SIG-M5 (cell line): ENCODE measurements at regions not wholly inside any gene's neighbourhood (a gene's known extent, or its start where the extent isn't known, plus 50 kb on each side); places are given as distances from the start of the nearest gene placed in this dataset.
"Not testable (repeated sequence)": the region's sequence is repeated elsewhere in the genome, so short reads cannot be mapped to it uniquely, and the experiment has no call there.

Experiments
- DNase-seq: peaks from one replicate; lab custom pipeline; 2025; lab: John Stamatoyannopoulos, UW

- DNase-seq: no peak
Observed at GRCh38 chr2:41314511-41315070, 733.2 kb upstream of the PKDCC start.

- no peak for DNase-seq
Observed at GRCh38 chr2:41319437-41319836, 728.4 kb upstream of the PKDCC start.

DNA sequence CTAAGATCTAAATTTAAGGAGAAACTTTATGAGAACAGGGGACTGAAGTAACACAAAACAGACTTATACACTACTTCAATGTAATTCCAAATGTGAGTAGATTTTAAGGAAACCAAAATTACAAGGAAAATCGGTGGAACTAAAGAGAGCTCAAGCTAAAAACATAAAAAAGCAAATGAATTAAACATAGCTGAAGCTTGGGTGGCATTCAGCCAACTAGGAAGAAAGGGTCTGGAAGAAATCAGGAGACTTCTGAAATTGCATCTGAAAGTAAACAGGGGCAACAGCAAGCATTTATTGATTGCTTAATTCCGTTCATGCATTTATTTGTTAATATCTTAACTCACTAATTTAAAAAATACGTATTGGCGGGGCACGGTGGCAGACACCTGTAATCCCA, 727.3 kb upstream of the PKDCC start:
- no peak for DNase-seq

- no peak for DNase-seq
Observed at GRCh38 chr2:41321351-41321750, 726.5 kb upstream of the PKDCC start.

DNA sequence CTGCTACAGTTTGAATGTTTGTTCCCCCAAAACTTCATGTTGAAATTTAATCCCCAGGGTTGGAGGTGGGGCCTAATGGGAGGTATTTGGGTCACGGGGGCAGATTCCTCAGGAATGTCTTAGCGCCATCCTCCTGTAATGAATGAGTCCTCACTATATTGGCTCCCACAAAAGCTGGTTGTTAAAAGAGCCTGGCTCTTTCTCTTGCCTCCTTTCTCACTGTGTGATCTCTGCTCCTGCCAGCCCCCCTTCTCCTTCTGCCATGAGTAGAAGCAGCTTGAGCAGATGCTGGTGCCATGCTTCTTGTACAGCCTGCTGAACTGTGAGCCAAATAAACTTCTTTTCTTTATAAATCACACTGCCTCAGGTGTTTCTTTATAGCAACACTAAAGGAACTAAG, 721.0 kb upstream of the PKDCC start:
- DNase-seq: no peak

- DNase-seq: no peak
Observed at GRCh38 chr2:41329040-41329439, 718.8 kb upstream of the PKDCC start.

- no peak for DNase-seq
Observed at GRCh38 chr2:41334159-41334558, 713.7 kb upstream of the PKDCC start.

DNA sequence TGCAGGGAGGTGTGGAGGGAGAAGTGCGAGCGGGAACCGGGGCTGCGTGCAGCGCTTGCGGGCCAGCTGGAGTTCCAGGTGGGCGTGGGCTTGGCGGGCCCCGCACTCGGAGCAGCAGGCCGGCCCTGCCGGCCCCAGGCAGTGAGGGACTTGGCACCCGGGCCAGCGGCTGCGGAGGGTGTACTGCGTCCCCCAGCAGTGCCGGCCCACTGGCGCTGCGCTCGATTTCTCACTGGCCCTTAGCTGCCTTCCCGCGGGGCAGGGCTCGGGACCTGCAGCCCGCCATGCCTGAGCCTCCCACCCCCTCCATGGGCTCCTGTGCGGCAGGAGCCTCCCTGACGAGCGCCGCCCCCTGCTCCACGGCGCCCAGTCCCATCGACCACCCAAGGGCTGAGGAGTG, 712.2 kb upstream of the PKDCC start:
- not testable (repeated sequence) for DNase-seq

- no peak for DNase-seq
Observed at GRCh38 chr2:41337956-41338355, 709.9 kb upstream of the PKDCC start.

DNA sequence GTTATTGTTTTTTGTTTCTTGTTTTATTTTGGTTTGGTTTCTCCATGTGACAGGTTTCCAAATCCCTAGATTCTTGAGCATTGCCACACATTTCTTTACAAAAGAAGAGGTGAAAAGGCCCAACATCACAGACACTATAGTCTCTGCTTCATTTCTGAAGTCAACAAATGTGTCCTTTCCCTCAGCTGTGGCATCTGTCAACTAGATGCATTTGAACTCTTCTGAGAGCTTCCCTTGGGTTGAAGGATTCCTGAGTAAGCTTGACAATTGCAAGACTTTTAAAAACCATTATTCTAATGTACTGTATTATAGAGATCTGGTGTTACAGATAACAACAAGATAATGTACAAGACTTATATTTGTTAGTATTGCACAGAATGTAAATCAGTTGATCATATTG, 703.3 kb upstream of the PKDCC start:
- DNase-seq: no peak

DNA sequence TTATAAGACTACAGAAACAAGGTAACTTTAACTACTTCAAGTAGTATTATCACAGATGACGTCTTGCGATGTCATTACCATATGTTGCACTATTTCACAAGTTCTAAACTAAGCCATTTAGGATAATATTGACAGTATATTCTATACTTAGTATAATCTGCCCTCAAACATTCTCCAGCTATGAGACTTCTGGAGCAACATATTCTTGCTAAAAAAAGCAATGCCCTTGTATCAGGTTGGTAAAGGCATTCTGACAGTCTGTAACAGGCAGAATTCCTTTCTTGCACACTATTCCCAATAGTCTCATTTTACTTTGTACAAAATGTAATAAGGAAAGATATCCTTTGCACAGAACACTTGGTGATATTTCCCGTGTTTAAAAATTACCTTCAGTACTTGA, 694.8 kb upstream of the PKDCC start:
- DNase-seq: no peak

DNA sequence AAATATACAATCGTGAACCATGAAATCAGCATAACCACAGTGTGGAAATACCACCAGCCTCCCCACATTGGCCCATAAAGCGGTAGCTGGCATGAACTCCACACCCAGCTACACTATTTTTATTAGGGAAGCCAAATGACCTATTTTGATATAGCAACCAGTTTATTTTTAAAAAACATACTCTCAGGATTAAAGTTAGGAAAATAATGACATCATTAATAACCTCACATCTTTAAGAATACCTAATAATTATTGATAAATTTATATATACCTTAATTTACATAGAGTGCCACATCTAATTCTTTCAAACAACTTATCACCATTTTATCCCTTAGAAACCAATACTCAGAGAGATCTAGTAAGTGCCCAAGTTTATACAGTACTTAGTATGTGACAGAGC, 692.0 kb upstream of the PKDCC start:
- DNase-seq: no peak

- DNase-seq: no peak
Observed at GRCh38 chr2:41364842-41365241, 683.0 kb upstream of the PKDCC start.

DNA sequence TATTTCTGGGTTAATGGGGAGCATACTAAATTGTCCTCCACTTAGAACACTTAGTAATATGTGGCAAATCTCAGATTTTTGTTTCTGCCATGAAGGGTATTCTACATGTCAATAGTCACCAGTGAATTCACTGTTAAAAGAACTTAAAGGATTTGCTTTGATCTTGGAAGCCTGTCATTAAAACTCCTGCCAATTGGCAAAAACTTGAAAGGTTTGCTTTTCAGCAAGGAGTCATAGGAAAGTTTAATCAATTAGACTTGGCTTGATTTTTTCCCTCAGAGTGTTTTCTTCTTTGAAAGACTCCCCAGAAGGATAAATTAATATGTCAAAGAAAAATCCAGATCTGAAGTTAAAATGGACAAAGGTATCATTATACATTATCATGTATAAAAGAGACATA, 671.9 kb upstream of the PKDCC start:
- DNase-seq: no peak

DNA sequence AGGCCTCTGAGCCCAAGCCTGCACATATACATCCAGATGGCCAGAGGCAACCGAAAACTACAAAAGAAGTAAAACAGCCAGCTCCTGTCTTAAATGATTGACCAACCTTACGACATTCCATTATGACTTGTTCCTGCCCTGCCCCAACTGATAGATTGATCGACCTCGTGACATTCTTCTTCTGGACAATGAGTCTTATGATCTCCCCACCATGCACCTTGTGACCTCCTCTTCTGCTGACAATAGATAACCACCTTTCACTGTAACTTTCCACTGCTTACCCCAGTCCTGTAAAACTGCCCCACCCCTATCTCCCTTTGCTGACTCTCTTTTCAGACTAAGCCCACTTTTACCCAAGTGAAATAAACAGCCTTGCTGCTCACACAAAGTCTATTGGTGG, 670.0 kb upstream of the PKDCC start:
- DNase-seq: no peak

- no peak for DNase-seq
Observed at GRCh38 chr2:41378420-41378819, 669.4 kb upstream of the PKDCC start.

DNA sequence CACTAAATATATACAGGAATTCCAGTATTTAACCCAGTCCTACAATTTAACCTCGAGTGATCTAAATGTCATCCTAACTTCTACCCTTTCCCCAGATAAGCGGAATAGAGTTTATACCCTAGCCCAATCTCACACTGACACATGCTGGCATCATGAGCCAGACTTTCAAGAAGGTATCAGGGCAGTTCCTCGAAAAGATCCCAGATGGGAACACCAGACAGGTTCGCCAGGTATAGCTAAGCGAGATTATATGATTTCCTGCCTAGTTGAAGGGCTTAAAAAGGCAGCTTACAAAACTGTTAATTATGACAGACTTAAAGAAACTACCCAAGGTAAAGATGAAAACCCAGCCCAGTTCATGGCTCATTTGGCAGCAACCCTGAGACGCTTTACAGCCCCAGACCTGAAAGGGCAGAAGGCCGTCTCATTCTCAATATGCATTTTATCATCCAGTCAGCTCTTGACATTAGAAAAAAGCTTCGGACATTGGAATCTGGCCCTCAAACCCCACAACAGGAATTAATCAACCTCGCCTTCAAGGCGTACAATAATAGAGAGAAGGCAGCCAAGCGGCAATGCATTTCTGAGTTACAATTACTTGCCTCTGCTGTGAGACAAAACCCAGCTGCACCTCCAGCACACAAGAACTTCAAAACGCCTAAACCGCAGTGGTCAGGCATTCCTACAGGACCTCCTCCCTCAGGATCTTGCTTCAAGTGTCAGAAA, 668.2 kb upstream of the PKDCC start:
- no peak for DNase-seq

DNA sequence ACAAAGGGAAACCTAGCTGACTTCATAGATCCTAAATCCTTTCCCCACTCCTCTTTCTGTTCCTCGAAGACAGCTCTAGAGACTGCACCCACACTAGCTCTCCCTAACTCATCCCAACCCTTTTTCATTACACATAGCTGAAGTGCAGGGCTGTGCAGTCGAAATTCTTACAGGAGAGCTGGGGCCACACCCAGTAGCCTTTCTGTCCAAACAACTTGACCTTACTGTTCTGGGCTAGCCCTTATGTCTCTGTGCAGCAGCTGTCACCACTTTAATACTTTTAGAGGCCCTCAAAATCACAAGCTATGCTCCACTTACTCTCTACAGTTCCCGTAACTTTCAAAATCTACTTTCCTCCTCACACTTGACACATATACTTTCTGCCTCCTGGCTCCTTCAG, 666.1 kb upstream of the PKDCC start:
- DNase-seq: no peak

DNA sequence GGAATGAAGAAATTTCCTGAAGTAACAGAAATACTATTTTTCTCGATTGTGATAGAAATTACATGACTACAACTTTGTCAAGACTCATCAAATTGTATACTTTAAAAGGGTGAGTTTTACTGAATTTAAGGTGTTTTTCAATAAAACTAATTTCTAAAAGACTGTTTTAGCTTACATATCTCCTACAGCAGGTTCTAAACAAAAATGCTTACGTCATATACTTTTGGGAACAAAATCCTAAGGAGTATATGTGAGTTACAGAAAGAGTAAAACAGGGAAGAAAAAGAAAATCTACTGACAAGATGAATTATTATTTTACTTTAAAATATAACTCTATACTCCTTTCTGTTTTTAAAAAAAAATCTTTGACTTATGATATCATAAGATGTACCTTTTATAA, 660.3 kb upstream of the PKDCC start:
- no peak for DNase-seq

- no peak for DNase-seq
Observed at GRCh38 chr2:41393621-41394020, 654.2 kb upstream of the PKDCC start.

GRCh38 chr2:41394541-41394940, 653.3 kb upstream of the PKDCC start:
- DNase-seq: no peak

GRCh38 chr2:41395692-41396091, 652.1 kb upstream of the PKDCC start:
- DNase-seq: no peak

GRCh38 chr2:41399437-41400087, 648.3 kb upstream of the PKDCC start:
- no peak for DNase-seq
